Right kidney (tissue), 1 donor: ENCODE measurements at regions not wholly inside any gene's neighbourhood (a gene's known extent, or its start where the extent isn't known, plus 50 kb on each side); places are given as distances from the start of the nearest gene placed in this dataset.
"Not testable (repeated sequence)": the region's sequence is repeated elsewhere in the genome, so short reads cannot be mapped to it uniquely, and the experiment has no call there.

Experiments used
- DNase-seq: peaks from one replicate; pipeline ENCODE4 v3.0.0-alpha.2; 2016

DNA sequence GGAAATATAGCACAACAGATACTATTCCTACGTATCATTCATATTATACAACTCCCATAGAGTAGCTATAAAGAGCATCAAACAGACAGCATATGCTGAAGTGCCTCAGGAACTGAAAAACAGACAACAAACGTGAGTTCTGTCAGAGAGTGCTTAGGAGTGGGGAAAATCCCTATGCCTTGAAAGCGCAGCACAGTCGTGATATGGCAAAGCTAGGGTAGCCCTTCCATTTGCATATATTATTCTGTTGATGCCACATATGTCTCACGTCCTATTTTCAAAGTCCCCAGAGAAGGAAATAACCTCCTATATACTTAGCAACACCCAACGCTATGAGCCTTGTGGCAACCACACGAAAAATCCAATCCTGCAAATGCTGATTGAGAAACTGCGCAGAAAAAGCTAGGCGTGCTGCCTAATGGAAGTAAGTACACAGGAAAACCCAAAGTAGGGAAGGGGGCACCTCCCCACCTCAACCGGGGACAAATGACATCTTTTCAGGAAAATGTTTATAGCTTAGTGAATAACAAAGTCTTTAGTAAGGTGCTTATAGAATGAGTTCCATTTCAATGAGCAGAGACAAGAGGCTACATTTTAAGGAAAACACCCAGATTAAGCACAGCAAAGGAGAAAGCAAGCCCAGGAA is 105.1 kb downstream of the MED10 start:
- no peak for DNase-seq

DNA sequence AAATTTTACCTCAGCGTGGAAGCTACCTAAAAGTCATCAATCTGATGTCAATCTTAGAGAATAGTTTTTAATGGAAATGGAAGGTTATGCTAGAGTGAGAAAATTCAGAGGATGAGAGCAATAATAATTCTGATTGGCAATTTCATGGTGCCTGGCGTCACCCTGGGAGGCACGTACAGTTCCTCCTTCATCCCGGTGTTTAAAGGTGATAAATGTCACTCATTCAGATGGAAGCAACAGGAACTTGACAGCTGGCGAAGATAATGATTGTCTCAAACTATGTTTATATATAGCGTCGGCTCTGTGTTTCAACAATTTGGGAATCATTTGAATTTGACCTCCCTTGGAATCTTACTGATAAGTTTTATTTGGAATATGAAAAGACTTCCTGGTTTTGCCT is 108.4 kb downstream of the MED10 start:
- DNase-seq, result no peak

DNA sequence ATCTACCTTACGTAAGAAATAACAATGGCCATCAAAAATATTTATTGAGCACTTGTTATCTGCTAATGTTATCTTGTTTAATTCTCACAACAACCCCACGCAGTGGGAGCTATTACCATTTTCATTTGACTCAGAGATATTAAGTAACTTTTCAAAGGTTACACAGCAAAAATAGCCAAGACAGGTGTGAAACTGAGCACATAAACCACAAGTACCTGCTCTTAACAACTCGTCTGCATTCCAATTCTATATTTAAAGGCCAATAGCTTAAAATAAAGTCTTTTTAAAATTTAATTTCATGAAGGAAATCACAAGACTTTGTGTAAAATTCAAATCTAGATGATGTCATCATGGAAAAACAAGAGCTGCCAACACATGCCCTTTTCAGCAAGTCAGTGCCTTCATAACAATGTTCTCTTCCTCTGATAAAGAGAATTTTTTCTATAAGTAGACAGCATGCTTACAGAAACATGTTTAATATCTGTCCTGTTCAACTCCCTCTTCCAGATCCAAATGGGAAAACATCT is 111.6 kb downstream of the MED10 start:
- no peak for DNase-seq

DNA sequence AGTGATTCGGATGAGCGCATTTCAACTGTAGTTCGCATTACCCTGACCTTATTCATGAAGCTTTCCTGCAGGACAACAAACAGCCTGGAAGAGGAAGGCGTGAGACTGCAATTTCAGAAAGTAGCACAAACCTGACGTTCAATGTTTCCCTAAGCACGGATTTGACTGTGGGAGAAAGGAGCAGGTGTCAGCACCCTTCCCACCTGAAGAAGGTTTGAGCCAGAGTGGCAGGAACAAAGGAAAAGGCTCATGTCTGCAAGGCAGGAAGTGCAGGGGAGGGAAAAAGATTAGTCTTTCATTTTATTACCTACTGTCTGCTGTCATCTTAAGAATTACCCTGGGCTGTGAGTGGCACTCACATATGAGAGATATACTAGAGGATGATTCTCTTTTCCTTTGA is 114.0 kb downstream of the MED10 start:
- DNase-seq, result no peak

DNA sequence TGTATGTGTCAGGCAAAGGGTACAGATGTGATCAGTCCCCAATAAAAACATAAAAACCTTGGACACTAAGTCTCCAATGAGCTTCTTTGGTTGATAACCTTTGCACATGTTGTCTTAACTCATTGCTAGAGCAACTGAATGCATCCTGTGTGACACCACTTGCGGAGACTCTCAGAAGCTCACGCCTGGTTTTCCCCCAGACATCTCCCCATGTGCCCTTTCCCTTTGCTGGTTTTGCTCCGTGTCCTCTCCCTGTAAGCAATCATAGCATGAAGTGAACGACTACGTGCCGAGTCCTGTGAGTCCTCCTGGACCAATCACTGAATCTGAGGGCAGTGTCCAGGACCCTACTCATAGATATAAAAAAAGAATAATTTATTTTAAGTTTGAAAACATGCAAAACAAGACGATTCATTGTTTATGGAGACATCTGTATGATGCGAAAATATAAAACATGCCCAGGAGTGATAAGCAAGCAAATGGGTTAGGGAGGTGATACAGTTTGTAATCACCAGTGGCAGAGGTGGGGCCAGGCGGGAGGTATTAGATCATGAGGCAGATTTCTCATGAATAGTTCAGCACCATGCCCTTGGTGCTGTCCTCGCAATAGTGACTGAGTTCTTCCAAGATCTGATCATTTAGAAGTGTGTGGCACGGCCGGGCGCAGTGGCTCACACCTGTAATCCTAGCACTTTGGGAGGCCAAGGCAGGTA is 115.5 kb downstream of the MED10 start:
- no peak for DNase-seq

DNA sequence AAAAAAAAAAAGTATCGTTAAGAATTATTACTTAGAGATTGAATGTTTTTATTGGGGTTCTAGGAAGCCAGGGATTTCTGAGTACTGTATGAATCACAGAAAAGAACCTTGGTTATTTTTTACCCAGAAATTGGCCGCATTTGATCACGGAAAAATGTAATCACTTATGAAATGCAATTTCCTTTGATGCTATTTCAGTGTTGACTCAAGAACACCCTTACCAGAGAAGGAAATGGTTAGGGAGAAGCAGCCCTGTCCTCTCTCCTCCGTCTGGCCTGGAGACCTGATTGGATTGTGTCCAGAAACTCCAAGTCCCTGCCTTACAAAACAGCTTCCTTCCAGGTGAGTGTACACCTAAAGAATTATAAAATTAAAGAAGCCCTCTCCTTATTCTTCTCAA is 116.7 kb downstream of the MED10 start:
- DNase-seq, result no peak

DNA sequence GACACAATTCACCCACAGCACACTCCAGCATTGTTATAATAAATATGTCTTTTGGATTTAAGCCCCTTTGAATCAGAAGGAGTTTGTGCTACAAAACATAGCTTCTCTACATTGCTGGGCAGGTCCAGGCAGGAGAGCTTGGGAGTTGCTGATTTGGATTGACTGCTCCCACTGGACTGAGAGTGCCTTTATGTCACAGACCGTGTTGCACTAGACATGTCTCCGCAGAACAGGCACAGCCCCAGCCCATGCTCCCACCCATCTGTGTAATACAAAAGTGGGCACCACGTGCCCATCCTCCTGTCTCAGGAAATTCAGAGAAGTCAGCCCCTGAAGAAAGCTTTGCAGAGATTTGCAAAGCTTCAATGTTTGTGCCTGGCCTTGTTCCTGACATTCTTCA is 117.1 kb downstream of the MED10 start:
- DNase-seq, result no peak

DNA sequence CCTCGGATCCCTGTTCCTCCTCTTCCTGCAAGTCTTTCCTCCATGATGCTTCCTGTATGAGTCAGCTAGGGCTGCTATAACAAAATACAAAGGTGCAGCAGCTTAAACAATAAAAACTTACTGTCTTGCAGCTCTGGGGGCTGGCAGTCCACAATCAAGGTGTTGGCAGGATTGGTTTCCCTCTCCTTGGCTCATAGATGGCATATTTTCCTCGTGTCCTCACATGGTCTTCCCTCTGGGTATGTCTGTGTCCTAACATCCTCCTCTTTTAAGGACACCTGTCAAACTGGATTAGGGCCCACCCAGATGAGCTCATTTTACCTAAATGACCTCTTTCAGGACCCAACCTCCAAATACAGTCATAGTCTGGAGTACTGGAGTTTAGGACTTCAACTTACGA is 117.5 kb downstream of the MED10 start:
- DNase-seq, result no peak

DNA sequence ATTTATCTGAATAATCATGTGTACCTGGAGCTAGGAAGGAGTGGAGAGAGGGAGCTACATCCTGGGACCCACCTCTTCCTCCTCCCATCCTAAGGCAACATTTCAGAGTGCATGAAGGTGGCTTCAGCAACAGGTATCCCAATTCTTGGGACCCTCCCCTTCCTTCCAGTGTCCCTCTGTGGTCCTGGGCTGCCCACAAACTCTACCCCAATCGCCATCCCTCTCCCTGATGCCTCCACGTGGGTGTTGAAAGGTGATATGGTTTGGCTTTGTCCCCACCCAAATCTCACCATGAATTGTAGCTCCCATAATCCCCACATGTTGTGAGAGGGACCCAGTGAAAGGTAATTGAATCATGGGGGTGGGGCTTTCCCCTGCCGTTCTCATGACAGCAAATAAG is 121.4 kb downstream of the MED10 start:
- DNase-seq, result no peak

DNA sequence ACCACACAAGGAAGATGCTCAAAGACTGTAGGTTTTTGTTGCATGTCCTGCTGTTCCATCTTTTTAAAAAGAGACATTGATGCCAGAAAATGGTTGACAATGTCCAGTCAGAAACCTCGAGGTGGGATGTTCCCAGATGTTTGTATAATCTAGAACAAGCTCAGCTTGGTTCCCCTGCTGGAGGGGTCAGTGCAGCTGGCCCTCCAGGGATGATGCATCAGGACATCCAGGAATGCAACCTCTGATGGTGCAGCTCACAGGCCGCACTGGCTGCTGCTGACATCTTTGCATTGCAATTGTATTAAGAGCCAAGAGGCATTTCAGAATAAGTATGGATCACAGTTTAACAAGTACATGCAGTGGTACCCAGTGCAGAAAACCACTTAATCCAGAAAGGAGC is 122.4 kb downstream of the MED10 start:
- no peak for DNase-seq

DNA sequence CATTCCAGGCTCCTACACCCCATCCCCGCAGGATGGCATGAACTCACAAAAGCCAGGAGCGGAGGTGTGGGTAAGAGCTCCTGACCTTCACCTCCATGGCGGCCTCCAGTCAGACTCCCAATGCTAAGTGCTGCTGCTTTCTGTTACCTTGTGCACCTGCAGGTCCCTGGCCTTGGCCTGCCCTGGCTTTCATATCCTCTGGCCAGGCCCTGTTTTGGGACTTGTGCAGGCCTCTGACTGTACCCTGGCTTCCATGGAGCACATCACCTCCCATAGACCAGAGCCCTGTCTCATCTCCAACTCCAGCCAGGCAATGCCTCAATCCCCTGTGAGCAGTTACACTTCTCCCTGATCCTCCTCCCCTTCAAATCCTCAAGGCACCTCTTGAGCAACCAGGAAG is 124.5 kb downstream of the MED10 start:
- DNase-seq, result no peak

DNA sequence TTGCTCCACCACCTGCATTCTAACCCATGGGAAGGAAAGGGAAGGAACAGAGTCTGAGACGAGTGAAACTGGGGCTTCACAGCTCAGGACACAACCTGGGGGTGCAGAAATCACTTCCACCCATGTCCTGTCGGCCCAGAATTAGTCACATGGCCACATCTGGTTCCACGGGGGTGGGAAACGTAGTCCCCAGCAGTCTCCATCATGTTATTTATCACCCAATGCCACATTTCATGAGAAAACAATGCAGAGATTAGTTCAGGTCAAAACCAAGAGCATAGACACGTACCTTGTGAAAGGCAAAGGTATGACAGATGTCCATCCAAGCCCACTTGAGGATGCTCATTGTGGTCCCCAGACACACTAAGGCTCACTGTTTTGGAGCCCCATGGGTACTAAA is 125.1 kb downstream of the MED10 start:
- no peak for DNase-seq

DNA sequence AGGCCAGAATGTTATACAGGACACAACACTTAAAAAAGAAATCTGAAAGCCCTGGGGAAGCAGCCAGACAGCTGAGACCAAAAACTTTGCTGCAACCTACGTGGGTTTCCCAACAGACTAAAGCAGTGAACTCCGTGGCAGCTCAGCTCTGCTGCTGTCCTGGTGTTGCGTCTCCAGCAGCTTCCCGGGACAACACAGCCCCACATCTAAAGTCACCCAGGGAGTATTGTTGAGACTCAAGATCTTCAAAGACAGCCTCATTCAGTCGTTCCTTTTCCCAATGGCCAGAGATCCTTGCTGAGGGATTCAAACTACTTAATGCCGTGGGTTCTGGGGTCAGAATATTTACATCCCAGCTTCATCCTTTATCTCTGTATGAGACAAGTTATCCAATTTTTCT is 125.8 kb downstream of the MED10 start:
- no peak for DNase-seq

DNA sequence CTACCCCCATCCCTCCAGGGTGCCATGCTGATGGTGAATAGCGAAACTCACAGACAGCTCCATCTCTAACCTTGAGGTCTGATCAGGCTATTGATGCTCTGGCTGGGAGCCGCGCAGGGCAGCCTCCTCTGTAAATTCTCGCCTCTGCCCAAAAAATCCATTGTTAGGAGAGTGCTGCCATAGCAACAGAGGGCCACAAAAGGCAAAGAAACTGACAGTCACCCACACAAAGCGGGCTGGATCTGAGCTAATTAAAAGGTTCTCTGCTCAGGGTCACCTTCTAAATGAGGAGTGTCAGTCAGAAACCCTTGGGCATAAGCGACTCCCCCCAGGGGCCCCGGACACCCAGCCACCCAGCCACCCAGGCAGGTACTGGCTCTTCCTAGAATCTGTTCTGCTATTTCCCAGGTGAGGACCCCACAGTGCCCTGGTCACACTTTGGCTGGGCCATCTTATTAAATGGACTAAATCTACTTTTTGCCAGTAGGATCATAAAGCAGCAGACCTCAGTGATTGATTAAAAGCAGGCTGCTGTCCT is 126.7 kb downstream of the MED10 start:
- DNase-seq, result no peak

DNA sequence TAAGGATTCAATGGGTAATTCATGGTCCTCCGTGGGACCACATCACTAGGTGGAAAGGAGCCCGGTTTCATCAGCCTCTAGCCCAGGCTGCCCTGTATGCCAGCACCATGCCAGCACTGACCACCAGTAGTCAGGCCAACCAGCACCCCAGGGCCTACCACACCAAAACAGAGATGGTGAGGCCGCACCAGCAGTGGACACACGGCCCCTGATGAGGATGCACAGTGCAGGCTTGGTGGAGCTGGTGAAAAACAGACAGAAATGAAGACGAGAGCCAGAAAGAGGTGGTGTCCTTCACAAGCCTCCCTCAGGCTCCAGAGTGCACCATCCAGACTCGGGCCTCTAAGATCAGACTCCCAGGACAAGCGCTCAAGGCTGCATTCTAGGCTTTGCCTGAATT is 128.2 kb downstream of the MED10 start:
- DNase-seq, result no peak

DNA sequence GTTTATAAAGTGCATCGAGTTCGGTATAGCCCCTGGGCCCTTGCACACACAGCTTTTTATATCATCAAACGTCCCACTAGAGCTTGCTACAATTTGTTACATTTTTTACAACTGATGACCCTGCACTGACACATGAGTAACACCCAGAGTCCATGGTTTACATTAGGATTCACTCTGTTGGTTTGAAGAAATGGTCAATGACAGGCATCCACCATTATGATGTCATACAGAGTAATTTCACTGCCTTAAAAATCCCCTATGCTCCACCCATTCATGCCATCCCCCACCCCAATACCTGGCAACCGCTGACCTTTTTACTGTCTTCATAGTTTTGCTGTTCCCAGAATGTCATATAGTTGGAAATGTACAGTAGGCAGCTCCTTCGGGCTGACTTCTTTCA is 130.2 kb downstream of the MED10 start:
- DNase-seq, result no peak

DNA sequence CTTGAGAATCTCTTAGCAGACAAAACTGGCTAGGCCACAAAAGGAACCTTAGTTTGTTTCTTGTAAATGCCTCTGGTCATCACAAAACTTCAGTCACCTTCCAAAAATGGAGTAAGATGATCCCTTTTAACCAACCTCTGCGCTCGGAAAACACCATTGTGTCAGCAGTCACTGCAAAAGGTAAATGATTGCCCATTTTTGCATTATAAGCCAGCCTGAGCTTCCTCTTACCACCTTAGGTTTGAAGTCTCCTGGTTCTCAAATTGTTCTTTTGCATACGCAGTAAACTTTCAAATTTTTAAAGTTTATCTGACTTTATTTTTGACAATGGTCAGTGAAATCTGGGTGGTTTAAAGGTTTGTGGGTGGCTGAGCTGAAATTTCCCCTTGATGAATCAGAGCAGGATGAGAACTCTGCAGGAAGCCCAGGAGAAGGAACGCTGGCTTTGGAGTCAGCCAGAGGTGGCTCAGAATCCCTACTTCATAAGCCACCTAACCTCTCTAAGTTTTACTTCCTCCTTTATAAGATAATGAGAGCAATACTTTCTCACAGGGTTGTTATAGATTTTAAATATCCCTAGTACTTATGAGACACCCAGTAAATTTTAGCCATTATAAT is 131.4 kb downstream of the MED10 start:
- DNase-seq, result no peak

DNA sequence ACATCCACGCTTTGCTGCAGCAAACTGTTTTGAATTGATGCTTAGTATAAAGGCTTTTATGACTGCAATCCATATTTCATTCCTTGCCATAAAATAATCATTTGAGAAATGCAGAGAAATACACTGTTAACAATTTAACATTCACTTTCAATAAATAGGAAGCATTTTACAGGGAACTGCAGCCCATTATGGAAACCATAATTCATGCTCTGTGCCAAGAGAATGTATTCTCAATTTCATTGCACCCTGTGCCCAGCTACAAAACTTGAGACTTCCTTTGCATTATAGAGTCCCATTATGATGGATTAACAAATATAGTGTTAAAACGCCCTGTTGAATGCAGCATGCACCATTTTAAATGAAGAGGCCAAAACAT is 134.0 kb downstream of the MED10 start:
- DNase-seq, result no peak

DNA sequence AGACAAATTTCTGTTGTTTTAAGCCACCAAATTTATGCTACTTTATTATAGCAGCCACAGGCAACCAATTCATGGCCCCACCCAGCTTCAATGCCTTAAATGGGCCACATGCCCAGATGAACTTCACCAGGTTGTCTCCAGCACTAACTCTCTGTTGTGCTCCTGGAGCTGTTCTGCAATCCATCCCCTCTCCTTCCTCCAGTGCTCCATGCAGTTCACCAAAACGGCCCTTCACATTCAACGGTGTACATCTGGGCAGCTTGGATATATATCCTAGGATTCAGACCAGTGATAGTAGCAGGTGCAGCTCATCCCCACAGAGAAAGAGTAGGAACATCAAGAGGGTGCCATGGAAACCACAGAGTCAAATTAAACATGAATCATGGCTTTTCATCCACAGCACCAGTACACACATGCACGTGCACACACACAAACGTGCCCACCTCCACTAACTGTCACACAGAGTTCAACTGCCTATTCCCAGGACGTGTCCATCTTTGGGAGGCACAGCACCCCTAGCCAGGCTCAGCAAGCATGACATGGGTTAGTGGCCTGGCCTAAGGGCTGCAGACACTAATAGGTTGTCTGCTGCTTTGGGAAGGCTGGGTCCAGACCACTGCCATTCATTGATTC is 134.5 kb downstream of the MED10 start:
- DNase-seq, result no peak

DNA sequence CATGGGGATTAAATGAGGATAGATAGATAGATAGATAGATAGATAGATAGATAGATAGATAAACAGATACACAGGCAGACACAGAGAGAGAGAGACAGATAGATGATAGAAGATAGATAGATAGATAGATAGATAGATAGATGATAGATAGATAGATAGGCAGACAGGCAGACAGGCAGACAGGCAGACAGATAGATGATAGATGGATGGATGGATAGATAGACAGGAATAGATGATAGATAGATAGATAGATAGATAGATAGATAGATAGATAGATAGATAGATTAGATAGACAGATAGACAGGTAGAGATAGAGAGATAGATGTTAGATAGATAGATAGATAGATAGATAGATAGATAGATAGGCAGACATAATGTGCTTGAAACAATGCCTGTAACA is 137.3 kb downstream of the MED10 start:
- DNase-seq, result not testable (repeated sequence)

DNA sequence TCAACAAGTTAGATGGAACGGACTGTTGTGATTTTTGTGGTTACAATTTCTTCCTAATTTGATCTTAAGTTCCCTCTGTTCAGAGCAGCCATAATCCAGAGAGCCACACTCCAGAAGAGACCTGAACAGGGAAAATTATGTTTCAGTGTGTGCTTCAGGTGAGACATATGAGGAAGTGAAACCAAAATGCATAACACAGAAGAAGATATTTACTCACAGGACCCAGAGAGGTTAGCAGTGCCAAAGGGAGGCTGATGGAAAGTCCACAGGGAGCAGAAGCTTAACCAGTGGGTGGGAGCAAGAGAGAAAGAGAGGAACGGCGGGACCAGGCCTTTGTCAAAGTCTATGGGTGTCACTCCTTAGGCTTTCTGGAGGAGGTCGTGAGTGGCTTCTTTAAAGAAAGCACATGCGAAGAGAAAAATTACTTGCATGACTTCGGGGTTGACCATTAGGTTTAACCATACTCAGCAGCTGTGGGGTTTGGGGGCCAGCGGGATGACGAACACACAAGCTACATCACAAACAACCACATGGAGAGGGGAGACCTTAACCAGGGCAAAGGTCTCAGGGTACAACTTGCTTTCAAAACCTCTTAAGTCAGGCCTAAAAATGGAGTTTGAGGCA is 141.4 kb downstream of the MED10 start:
- DNase-seq, result no peak

DNA sequence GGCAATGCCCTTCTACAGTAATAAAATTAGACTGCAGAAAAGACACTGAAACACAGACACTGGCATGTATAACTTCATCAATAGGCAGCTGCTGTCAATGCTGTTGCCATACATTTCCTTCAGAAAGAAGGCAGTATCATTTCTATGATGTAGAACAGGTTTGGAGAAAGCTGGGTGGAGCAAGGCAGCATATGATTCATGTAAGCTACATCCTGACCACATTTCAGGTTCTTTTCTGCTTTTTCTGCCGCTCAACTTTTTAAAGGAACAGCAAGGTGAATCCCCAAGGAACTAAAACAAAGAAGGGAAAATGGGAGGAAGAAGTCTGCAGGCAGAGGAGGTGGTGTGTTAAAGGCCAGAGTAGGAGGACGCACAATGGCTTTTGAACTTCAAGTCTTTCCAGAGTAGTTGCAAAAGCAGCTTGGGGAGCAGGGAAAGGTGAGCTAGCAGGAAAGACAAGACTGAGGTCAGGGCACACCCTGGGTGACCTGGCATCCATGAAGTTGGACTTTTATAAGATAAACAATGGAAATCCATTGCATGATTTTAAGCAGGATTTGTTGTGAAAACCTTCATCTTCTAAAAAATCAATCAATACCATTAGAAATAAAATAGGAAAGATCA is 142.1 kb downstream of the MED10 start:
- no peak for DNase-seq
